Transverse colon (tissue), 4 donors: ENCODE measurements at regions not wholly inside any gene's neighbourhood (a gene's known extent, or its start where the extent isn't known, plus 50 kb on each side); places are given as distances from the start of the nearest gene placed in this dataset.

Source experiments
- DNase-seq: peaks from one replicate; pipeline ENCODE4 v3.0.0-alpha.2; 2019
- H3K27ac ChIP-seq, 4 donors: fragments of 200-600 bp; sonication (generic); 2 replicates each; pipeline ENCODE4 v1.5.1; 2016 to 2018; ENCODE audit warnings: inconsistent platforms in 4 of 4
- H3K27me3 ChIP-seq: fragments of 200-600 bp; sonication (generic); 2 replicates; pipeline ENCODE4 v1.5.1; 2017; ENCODE audit warnings: inconsistent platforms
- H3K36me3 ChIP-seq, 4 donors: fragments of 200-600 bp; sonication (generic); 2 replicates each; pipeline ENCODE4 v1.5.1; 2017 to 2019; ENCODE audit warnings: inconsistent platforms in 4 of 4
- H3K4me1 ChIP-seq, 4 donors: fragments of 200-600 bp; sonication (generic); 2 replicates each; pipeline ENCODE4 v1.5.1; 2017 to 2020; ENCODE audit warnings: inconsistent platforms in 4 of 4
- H3K4me3 ChIP-seq, 4 donors: fragments of 200-600 bp; sonication (generic); 1 replicate in 1 of 4; 2 replicates in 3 of 4; pipeline versions ENCODE4 v1.5.1 to v1.6.1; 2017 to 2019; ENCODE audit warnings: inconsistent platforms in 4 of 4
- H3K9me3 ChIP-seq, 2 donors: fragments of 200-600 bp; sonication (generic); 2 replicates each; pipeline ENCODE4 v1.5.1; 2017 to 2019; ENCODE audit warnings: inconsistent platforms in 2 of 2
- EP300 ChIP-seq: sonication (generic); formaldehyde crosslinking; IDR thresholded peaks from one replicate; pipeline ENCODE4 v1.6.1; 2017; ENCODE audit warnings: antibody characterized with exemption, low read depth
- POLR2A ChIP-seq: fragments of 450-650 bp; IDR thresholded peaks from one replicate; pipeline ENCODE4 v1.6.1; 2016; ENCODE audit warnings: antibody characterized with exemption, mild to moderate bottlenecking, moderate library complexity
- POLR2AphosphoS5 ChIP-seq, 3 donors: sonication (generic); formaldehyde crosslinking; IDR thresholded peaks; one replicate each; pipeline ENCODE4 v1.6.1; 2016; ENCODE audit warnings: antibody characterized with exemption in 3 of 3
- WGBS, 2 donors: methylation state at CpG; one replicate each; pipeline ENCODE4 v1.1.5; 2018; ENCODE audit warnings: low coverage in 1 of 2; 5-methylcytosine and 5-hydroxymethylcytosine counted together
- in situ Hi-C, 4 donors: fragments of 200-750 bp; cut with MboI; loops; one replicate each; pipeline versions ENCODE4 v1.15.0 to v1.15.1; 2017; ENCODE audit warnings: low sequenced_read_pairs in 3 of 4, low pct_ligation_motif_present in 1 of 4, low pct_unique_long_range_greater_than_20kb in 1 of 4
- intact Hi-C: fragments of 100-400 bp; cut with DNase I; formaldehyde crosslinking; loops from one replicate; pipeline ENCODE4 v1.15.1; 2023; ENCODE audit warnings: low total_unique reads
- TF ChIP-seq, protein P1 (sequence below), 5 experiments: fragments of 200-600 bp in 3 of 5; fragments of 450-650 bp in 2 of 5; sonication (generic) in 3 of 5; IDR thresholded peaks; 1 replicate in 2 of 5; 2 replicates in 3 of 5; pipeline ENCODE4 v1.5.1; 2016 to 2017; ENCODE audit warnings: antibody characterized with exemption in 5 of 5, inconsistent platforms in 3 of 5, mild to moderate bottlenecking in 2 of 5, moderate library complexity in 1 of 5

GRCh38 chr11:82003671-82004515 is 729.8 kb downstream of the FAM181B start:
- H3K4me3 ChIP-seq = no peak overlapping the region
- no peaks in the 10 kb centered on the region for H3K36me3 ChIP-seq
- WGBS, 2 donors = 30 to 75% methylated on average over 2 to 7 of the region's 7 CpGs
- no peak overlapping the region for H3K27ac ChIP-seq
- no peak for DNase-seq
- intact Hi-C loops = no loop called here
- H3K4me1 ChIP-seq = no peaks in the 10 kb centered on the region
- TF ChIP-seq POLR2A (no peak), POLR2AphosphoS5 (IDR thresholded peaks at IDR 0.05) (no peak), EP300 (no peak)
- TF ChIP-seq, protein P1, sequence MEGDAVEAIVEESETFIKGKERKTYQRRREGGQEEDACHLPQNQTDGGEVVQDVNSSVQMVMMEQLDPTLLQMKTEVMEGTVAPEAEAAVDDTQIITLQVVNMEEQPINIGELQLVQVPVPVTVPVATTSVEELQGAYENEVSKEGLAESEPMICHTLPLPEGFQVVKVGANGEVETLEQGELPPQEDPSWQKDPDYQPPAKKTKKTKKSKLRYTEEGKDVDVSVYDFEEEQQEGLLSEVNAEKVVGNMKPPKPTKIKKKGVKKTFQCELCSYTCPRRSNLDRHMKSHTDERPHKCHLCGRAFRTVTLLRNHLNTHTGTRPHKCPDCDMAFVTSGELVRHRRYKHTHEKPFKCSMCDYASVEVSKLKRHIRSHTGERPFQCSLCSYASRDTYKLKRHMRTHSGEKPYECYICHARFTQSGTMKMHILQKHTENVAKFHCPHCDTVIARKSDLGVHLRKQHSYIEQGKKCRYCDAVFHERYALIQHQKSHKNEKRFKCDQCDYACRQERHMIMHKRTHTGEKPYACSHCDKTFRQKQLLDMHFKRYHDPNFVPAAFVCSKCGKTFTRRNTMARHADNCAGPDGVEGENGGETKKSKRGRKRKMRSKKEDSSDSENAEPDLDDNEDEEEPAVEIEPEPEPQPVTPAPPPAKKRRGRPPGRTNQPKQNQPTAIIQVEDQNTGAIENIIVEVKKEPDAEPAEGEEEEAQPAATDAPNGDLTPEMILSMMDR (IDR thresholded peaks at IDR 0.05) = no peak
- no peaks in the 10 kb centered on the region for H3K9me3 ChIP-seq
- no peaks in the 10 kb centered on the region for H3K27me3 ChIP-seq
- in situ Hi-C loops = no loop called here

GRCh38 chr11:82003024-82003423 is 730.6 kb downstream of the FAM181B start:
- Histone ChIP-seq H3K27ac (no peak overlapping the region), H3K9me3 (no peaks in the 10 kb centered on the region), H3K4me1 (no peaks in the 10 kb centered on the region), H3K27me3 (no peaks in the 10 kb centered on the region), H3K36me3 (no peaks in the 10 kb centered on the region), H3K4me3 (no peak overlapping the region)
- DNase-seq = no peak
- WGBS, 2 donors = 86 to 91% methylated on average over 6 to 8 of the region's 8 CpGs
- TF ChIP-seq POLR2AphosphoS5 (IDR thresholded peaks at IDR 0.05) (no peak), POLR2A (no peak), EP300 (no peak)
- TF ChIP-seq, protein P1 (IDR thresholded peaks at IDR 0.05) = no peak
- intact Hi-C loops = no loop called here
- in situ Hi-C loops = no loop called here

- H3K4me1 ChIP-seq = no peaks in the 10 kb centered on the region
- intact Hi-C loops = no loop called here
- no peak overlapping the region for H3K4me3 ChIP-seq
- H3K27ac ChIP-seq = no peak overlapping the region
- H3K36me3 ChIP-seq = no peaks in the 10 kb centered on the region
- 68% methylated on average over 8 of the region's 8 CpGs; no CpG with 5 or more reads in 1 of the 2 donors for WGBS, 2 donors
- DNase-seq = no peak
- H3K27me3 ChIP-seq = no peaks in the 10 kb centered on the region
- in situ Hi-C loops = no loop called here
- H3K9me3 ChIP-seq = no peaks in the 10 kb centered on the region
- TF ChIP-seq POLR2A (no peak), EP300 (no peak), POLR2AphosphoS5 (IDR thresholded peaks at IDR 0.05) (no peak)
- TF ChIP-seq, protein P1 (IDR thresholded peaks at IDR 0.05) = no peak
These were observed 737.8 kb downstream of the FAM181B start for GRCh38 chr11:81995889-81996288.

DNA sequence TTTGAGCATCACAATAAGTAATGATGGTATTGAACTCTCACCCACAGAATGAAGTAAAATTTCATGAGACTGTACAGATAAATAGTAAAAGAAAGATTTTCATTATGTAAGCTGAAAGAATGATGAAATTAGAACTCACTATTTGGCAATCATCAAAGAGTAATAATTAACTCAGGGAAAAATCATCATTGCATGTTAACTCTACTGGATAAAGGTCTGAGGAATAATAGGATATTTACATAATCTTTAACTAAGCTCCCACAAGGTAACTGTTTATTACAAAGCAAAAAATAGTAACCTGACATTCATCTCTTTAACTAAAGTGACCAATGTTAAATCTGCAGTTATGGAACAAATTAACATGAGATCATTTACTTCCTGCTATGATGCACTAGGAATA is 739.9 kb downstream of the FAM181B start:
- Histone ChIP-seq H3K9me3 (no peaks in the 10 kb centered on the region), H3K4me3 (no peak overlapping the region), H3K27ac (no peak overlapping the region), H3K27me3 (no peaks in the 10 kb centered on the region), H3K4me1 (no peaks in the 10 kb centered on the region), H3K36me3 (no peaks in the 10 kb centered on the region)
- intact Hi-C loops (no loop called here), in situ Hi-C loops (no loop called here)
- DNase-seq = no peak
- TF ChIP-seq, protein P1 (IDR thresholded peaks at IDR 0.05) = no peak
- TF ChIP-seq EP300 (no peak), POLR2A (no peak), POLR2AphosphoS5 (IDR thresholded peaks at IDR 0.05) (no peak)
